ENCODE measurements at regions not wholly inside any gene's neighbourhood (a gene's known extent, or its start where the extent isn't known, plus 50 kb on each side); places are given as distances from the start of the nearest gene placed in this dataset.

DNA sequence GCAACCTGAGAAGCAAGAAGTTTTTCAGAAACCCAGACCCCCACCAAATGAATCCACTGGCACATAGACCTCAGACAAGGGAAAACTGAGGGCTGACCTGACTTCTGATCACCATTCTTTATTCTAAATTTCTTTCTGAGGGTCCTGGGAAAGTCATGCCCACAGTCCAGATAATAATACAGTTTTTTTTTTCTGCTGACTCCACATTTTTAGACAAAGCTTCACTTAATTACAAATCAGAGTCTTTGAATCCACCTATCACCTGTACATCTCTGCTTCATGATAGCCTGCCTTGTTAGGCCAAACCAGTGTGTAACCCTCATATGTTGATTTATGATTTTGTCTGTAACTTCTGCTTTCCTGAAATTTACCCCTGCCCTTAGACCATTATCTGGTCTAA lies 103.6 kb downstream of the PSAT1 start:
- Histone ChIP-seq H3K9me3 (ENCODE audit: insufficient read depth, low read length) (peaks cover 3% of the 10 kb centered on the region; the same call in 1 of the 2 replicates), H3K79me2 (ENCODE audit: insufficient read depth, low read length) (no peaks in the 10 kb centered on the region), H3F3A (ENCODE audit: insufficient read depth) (no peaks in the 10 kb centered on the region), H3K4me3 (ENCODE audit: insufficient read depth, low read length, poor library complexity, severe bottlenecking) (no peak overlapping the region), H3K9ac (ENCODE audit: low read length) (no peak overlapping the region), H2AFZ (ENCODE audit: low read depth, low read length, severe bottlenecking) (no peak overlapping the region), H3K27me3 (ENCODE audit: low read length) (no peaks in the 10 kb centered on the region), H3K4me2 (ENCODE audit: low read depth, low read length, poor library complexity, severe bottlenecking) (no peak overlapping the region), H3K9me2 (replicated peaks; ENCODE audit: insufficient read depth, low read length) (no peaks in the 10 kb centered on the region), H4K20me1 (ENCODE audit: low read depth, low read length) (no peaks in the 10 kb centered on the region), H3K27ac (ENCODE audit: low read depth, low read length) (no peak overlapping the region), H3K36me3 (ENCODE audit: low read length) (no peaks in the 10 kb centered on the region)
- TF ChIP-seq, protein P1, sequence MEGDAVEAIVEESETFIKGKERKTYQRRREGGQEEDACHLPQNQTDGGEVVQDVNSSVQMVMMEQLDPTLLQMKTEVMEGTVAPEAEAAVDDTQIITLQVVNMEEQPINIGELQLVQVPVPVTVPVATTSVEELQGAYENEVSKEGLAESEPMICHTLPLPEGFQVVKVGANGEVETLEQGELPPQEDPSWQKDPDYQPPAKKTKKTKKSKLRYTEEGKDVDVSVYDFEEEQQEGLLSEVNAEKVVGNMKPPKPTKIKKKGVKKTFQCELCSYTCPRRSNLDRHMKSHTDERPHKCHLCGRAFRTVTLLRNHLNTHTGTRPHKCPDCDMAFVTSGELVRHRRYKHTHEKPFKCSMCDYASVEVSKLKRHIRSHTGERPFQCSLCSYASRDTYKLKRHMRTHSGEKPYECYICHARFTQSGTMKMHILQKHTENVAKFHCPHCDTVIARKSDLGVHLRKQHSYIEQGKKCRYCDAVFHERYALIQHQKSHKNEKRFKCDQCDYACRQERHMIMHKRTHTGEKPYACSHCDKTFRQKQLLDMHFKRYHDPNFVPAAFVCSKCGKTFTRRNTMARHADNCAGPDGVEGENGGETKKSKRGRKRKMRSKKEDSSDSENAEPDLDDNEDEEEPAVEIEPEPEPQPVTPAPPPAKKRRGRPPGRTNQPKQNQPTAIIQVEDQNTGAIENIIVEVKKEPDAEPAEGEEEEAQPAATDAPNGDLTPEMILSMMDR (IDR thresholded peaks at IDR 0.05; ENCODE audit: insufficient read depth, low read length, poor library complexity, severe bottlenecking), result no peak
- no peak for TF ChIP-seq EZH2phosphoT487 (conservative IDR thresholded peaks at IDR 0.05; ENCODE audit: low read length)

DNA sequence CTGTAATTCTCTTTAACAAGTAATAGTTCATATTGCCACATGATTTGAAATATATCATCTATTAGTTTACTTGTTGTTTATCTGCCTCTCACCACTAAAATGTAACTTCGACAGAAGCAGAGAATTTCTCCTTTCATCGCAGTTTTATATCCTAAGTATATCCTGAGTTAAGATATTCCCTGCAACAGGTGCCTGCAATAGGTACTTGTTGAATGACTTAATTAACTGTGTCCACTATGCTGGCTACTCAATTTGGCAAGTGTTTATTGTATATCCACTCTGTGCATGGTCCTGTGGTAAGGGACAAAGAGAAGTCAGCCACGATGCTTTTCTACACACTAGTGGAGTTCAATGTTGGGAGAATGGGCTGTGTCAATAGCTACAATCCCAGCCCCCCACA lies 108.5 kb downstream of the PSAT1 start:
- Histone ChIP-seq H3K36me3 (ENCODE audit: low read length) (no peaks in the 10 kb centered on the region), H3K9me2 (replicated peaks; ENCODE audit: insufficient read depth, low read length) (no peaks in the 10 kb centered on the region), H3K9me3 (ENCODE audit: insufficient read depth, low read length) (no peaks in the 10 kb centered on the region), H4K20me1 (ENCODE audit: low read depth, low read length) (no peaks in the 10 kb centered on the region), H3K9ac (ENCODE audit: low read length) (no peak overlapping the region), H3K79me2 (ENCODE audit: insufficient read depth, low read length) (no peaks in the 10 kb centered on the region), H3K27me3 (ENCODE audit: low read length) (no peaks in the 10 kb centered on the region), H3K4me2 (ENCODE audit: low read depth, low read length, poor library complexity, severe bottlenecking) (no peak overlapping the region), H2AFZ (ENCODE audit: low read depth, low read length, severe bottlenecking) (no peak overlapping the region), H3K4me3 (ENCODE audit: insufficient read depth, low read length, poor library complexity, severe bottlenecking) (no peak overlapping the region), H3K27ac (ENCODE audit: low read depth, low read length) (no peak overlapping the region), H3F3A (ENCODE audit: insufficient read depth) (no peaks in the 10 kb centered on the region)
- TF ChIP-seq EZH2phosphoT487 (conservative IDR thresholded peaks at IDR 0.05; ENCODE audit: low read length), result no peak
- TF ChIP-seq, protein P1 (IDR thresholded peaks at IDR 0.05; ENCODE audit: insufficient read depth, low read length, poor library complexity, severe bottlenecking), result no peak

DNA sequence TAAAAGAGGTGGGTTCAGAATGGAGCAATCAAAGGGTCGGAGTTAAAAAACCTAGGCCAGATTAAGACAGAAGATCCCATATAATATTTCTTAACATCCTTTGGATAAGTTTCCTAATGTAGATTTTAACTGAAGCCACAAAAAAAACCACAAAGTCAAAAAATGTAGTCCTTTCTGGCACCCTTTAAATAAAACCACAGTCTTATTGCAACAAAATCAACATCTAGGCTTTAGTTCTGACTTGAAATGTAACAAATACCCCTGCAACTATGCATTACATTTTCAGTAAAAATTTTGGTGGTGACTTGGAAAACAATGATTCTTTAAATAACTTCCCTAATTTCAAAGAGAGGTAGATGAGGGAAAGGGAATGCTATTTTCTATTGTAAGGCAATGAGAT lies 109.2 kb downstream of the PSAT1 start:
- no peak overlapping the region for H2AFZ ChIP-seq (ENCODE audit: low read depth, low read length, severe bottlenecking)
- H3K36me3 ChIP-seq (ENCODE audit: low read length), result no peaks in the 10 kb centered on the region
- H4K20me1 ChIP-seq (ENCODE audit: low read depth, low read length), result no peaks in the 10 kb centered on the region
- H3K27me3 ChIP-seq (ENCODE audit: low read length), result no peaks in the 10 kb centered on the region
- H3K4me2 ChIP-seq (ENCODE audit: low read depth, low read length, poor library complexity, severe bottlenecking), result no peak overlapping the region
- no peaks in the 10 kb centered on the region for H3K9me3 ChIP-seq (ENCODE audit: insufficient read depth, low read length)
- no peak overlapping the region for H3K9ac ChIP-seq (ENCODE audit: low read length)
- no peak overlapping the region for H3K4me3 ChIP-seq (ENCODE audit: insufficient read depth, low read length, poor library complexity, severe bottlenecking)
- H3K27ac ChIP-seq (ENCODE audit: low read depth, low read length), result no peak overlapping the region
- TF ChIP-seq, protein P1 (IDR thresholded peaks at IDR 0.05; ENCODE audit: insufficient read depth, low read length, poor library complexity, severe bottlenecking), result no peak
- no peak for TF ChIP-seq EZH2phosphoT487 (conservative IDR thresholded peaks at IDR 0.05; ENCODE audit: low read length)
- H3K79me2 ChIP-seq (ENCODE audit: insufficient read depth, low read length), result no peaks in the 10 kb centered on the region
- H3K9me2 ChIP-seq (replicated peaks; ENCODE audit: insufficient read depth, low read length), result no peaks in the 10 kb centered on the region
- H3F3A ChIP-seq (ENCODE audit: insufficient read depth), result no peaks in the 10 kb centered on the region
